Smooth muscle cell (in vitro differentiated cells): ENCODE measurements at regions not wholly inside any gene's neighbourhood (a gene's known extent, or its start where the extent isn't known, plus 50 kb on each side); places are given as distances from the start of the nearest gene placed in this dataset.

ENCODE experiments used
- DNase-seq: peaks from one replicate; lab custom pipeline; 2025; ENCODE audit not compliant: unreplicated experiment; lab: John Stamatoyannopoulos, UW
- H2AFZ ChIP-seq: fragments of 200-600 bp; sonication (generic); 2 replicates; pipeline ENCODE4 v1.6.0; 2016; ENCODE audit warnings: antibody characterized with exemption, low read depth, mild to moderate bottlenecking
- H3F3A ChIP-seq: fragments of 200-600 bp; sonication (generic); 2 replicates; pipeline ENCODE4 v1.6.0; 2017; ENCODE audit warnings: antibody characterized with exemption, low read depth
- H3K27ac ChIP-seq: fragments of 200-600 bp; sonication (generic); 2 replicates; pipeline ENCODE4 v1.5.1; 2016; ENCODE audit warnings: low read depth, mild to moderate bottlenecking
- H3K27me3 ChIP-seq: fragments of 200-600 bp; sonication (generic); 2 replicates; pipeline ENCODE4 v1.6.1; 2016; ENCODE audit warnings: low read depth, mild to moderate bottlenecking
- H3K36me3 ChIP-seq: fragments of 200-600 bp; sonication (generic); 2 replicates; pipeline ENCODE4 v1.5.1; 2016; ENCODE audit warnings: low read depth
- H3K4me1 ChIP-seq: fragments of 200-600 bp; sonication (generic); 2 replicates; pipeline ENCODE4 v1.5.1; 2016; ENCODE audit warnings: low read depth
- H3K4me2 ChIP-seq: fragments of 200-600 bp; sonication (generic); 2 replicates; pipeline ENCODE4 v1.6.0; 2016; ENCODE audit warnings: mild to moderate bottlenecking
- H3K4me3 ChIP-seq: fragments of 200-600 bp; sonication (generic); 2 replicates; pipeline ENCODE4 v1.5.1; 2016; ENCODE audit warnings: mild to moderate bottlenecking
- H3K79me2 ChIP-seq: fragments of 200-600 bp; sonication (generic); 2 replicates; pipeline ENCODE4 v1.6.0; 2016; ENCODE audit warnings: low read depth, mild to moderate bottlenecking
- H3K9ac ChIP-seq: fragments of 200-600 bp; sonication (generic); 2 replicates; pipeline ENCODE4 v1.6.0; 2016; ENCODE audit warnings: low read depth
- H3K9me3 ChIP-seq: fragments of 200-600 bp; sonication (generic); replicated peaks from 2 replicates; pipeline ENCODE4 v1.5.1; 2016; ENCODE audit warnings: low read depth
- H4K20me1 ChIP-seq: fragments of 200-600 bp; sonication (generic); 2 replicates; pipeline ENCODE4 v1.6.0; 2016; ENCODE audit warnings: low read depth
- CTCF ChIP-seq: fragments of 200-600 bp; sonication (generic); IDR thresholded peaks from 2 replicates; pipeline ENCODE4 v1.5.1; 2017; ENCODE audit warnings: borderline replicate concordance, mild to moderate bottlenecking, antibody characterized with exemption; ENCODE audit not compliant: insufficient read depth, poor library complexity, severe bottlenecking
- WGBS: methylation state at CpG from one replicate; pipeline ENCODE4 v1.1.7; 2016; ENCODE audit warnings: low lambda C conversion rate; 5-methylcytosine and 5-hydroxymethylcytosine counted together

- H3F3A ChIP-seq, result no peaks in the 10 kb centered on the region
- H3K79me2 ChIP-seq, result no peaks in the 10 kb centered on the region
- no peaks in the 10 kb centered on the region for H3K9me3 ChIP-seq
- TF ChIP-seq CTCF, result no peak
- no peak overlapping the region for H3K27ac ChIP-seq
- H4K20me1 ChIP-seq, result no peaks in the 10 kb centered on the region
- DNase-seq, result no peak
- H2AFZ ChIP-seq, result no peak overlapping the region
- no peaks in the 10 kb centered on the region for H3K36me3 ChIP-seq
- H3K4me3 ChIP-seq, result no peak overlapping the region
- no peak overlapping the region for H3K9ac ChIP-seq
- H3K4me2 ChIP-seq, result no peak overlapping the region
- H3K4me1 ChIP-seq, result no peaks in the 10 kb centered on the region
- 88% methylated on average over 3 of the region's 3 CpGs for WGBS
- peaks cover 29% of the 10 kb centered on the region for H3K27me3 ChIP-seq
These were observed 313.6 kb upstream of the NPVF start for GRCh38 chr7:25541877-25542276.

DNA sequence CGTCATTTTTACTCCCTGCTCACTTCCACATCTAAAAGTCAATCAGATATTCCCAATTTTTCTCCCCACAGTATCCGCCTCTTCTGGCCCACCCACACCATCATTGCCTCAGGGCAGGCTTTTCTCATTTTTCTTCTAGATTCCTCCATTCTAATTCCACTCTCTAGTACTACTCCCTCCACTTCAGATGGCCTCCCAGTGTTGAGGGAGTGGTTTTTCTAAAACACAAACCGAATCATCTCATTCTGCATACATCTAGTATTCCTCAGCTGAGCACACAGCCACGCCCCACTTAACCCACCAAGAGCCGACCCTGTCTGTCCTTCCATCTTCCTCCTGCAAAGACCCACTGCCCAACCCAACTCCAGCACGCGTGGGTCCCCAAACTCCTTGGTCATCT lies 314.9 kb upstream of the NPVF start:
- Histone ChIP-seq H3K79me2 (no peaks in the 10 kb centered on the region), H3K4me1 (no peaks in the 10 kb centered on the region), H3K27ac (no peak overlapping the region), H2AFZ (no peak overlapping the region), H4K20me1 (no peaks in the 10 kb centered on the region), H3K4me3 (no peak overlapping the region), H3K9ac (no peak overlapping the region), H3K27me3 (peaks cover 25% of the 10 kb centered on the region), H3K9me3 (no peaks in the 10 kb centered on the region), H3F3A (no peaks in the 10 kb centered on the region), H3K4me2 (no peak overlapping the region), H3K36me3 (no peaks in the 10 kb centered on the region)
- no peak for DNase-seq
- 92% methylated on average over 7 of the region's 7 CpGs for WGBS
- TF ChIP-seq CTCF, result no peak

GRCh38 chr7:25543798-25544197 lies 315.5 kb upstream of the NPVF start:
- H3K4me2 ChIP-seq, result no peak overlapping the region
- H3K27ac ChIP-seq, result no peak overlapping the region
- H2AFZ ChIP-seq, result no peak overlapping the region
- DNase-seq, result no peak
- no peaks in the 10 kb centered on the region for H4K20me1 ChIP-seq
- no peaks in the 10 kb centered on the region for H3F3A ChIP-seq
- peaks cover 25% of the 10 kb centered on the region for H3K27me3 ChIP-seq
- H3K9ac ChIP-seq, result no peak overlapping the region
- 89% methylated on average over 2 of the region's 2 CpGs for WGBS
- H3K9me3 ChIP-seq, result no peaks in the 10 kb centered on the region
- H3K36me3 ChIP-seq, result no peaks in the 10 kb centered on the region
- H3K4me3 ChIP-seq, result no peak overlapping the region
- no peaks in the 10 kb centered on the region for H3K4me1 ChIP-seq
- no peak for TF ChIP-seq CTCF
- no peaks in the 10 kb centered on the region for H3K79me2 ChIP-seq

DNA sequence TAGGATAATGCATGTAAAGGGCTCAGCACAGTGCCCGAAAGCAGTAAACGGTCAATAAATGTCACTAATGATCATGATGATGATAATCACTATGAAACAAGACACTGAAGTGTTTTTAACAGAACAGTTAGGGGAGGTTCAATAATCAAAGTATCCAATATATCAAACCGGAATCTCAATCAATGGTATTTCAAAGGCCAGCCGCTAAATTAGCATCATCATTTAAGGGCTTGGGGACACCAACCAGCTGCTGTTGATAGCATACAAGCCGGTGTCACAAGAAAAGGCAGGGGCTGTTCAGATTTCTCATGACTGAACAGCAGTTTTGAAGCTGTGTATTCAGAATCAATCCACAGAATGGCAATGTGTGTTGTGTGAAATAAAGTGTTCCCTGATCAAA lies 316.0 kb upstream of the NPVF start:
- Histone ChIP-seq H3K27me3 (peaks cover 25% of the 10 kb centered on the region), H3K4me1 (no peaks in the 10 kb centered on the region), H3K79me2 (no peaks in the 10 kb centered on the region), H3K4me2 (no peak overlapping the region), H3K9me3 (no peaks in the 10 kb centered on the region), H3K27ac (no peak overlapping the region), H3F3A (no peaks in the 10 kb centered on the region), H2AFZ (no peak overlapping the region), H3K9ac (no peak overlapping the region), H3K4me3 (no peak overlapping the region), H3K36me3 (no peaks in the 10 kb centered on the region), H4K20me1 (no peaks in the 10 kb centered on the region)
- TF ChIP-seq CTCF, result no peak
- no peak for DNase-seq
- 75% methylated on average over 5 of the region's 5 CpGs for WGBS
